IMR-90 (cell line): ENCODE measurements at regions not wholly inside any gene's neighbourhood (a gene's known extent, or its start where the extent isn't known, plus 50 kb on each side); places are given as distances from the start of the nearest gene placed in this dataset.

ENCODE experiments used
- ATAC-seq: fragments of 200-7000 bp; cut with Tn5 transposase; 2 replicates; pipeline ENCODE4 v1.9.1; 2020; ENCODE audit warnings: low read depth, mild to moderate bottlenecking, moderate library complexity
- BruUV-seq: library from RNA; stranded (reverse); fragments of 400-500 nt; replicated peaks from 2 replicates; lab custom pipeline; 2021; lab: Mats Ljungman, UMichigan
- CTCF ChIA-PET: fragments of 300-600 bp; formaldehyde crosslinking; extraction: SDS; loops from one replicate; lab custom pipeline; 2021; ENCODE audit warnings: antibody characterized with exemption; lab: Yijun Ruan, JAX
- POLR2A ChIA-PET: fragments of 300-600 bp; sonication (Branson Sonifier 250); formaldehyde crosslinking; loops from one replicate; lab custom pipeline; 2022; ENCODE audit warnings: antibody characterized with exemption; ENCODE audit not compliant: unreplicated experiment; lab: Charles Lee
- DNase-seq: peaks from one replicate; pipeline ENCODE4 v3.0.0; 2013
- H2AFZ ChIP-seq: replicated peaks from 2 replicates; pipeline ENCODE3; 2013; ENCODE audit warnings: low read length, mild to moderate bottlenecking; ENCODE audit not compliant: poor library complexity
- H2AK5ac ChIP-seq: 2 replicates; pipeline ENCODE4 v1.6.1; 2013; ENCODE audit warnings: low read depth, low read length, inconsistent platforms
- H2AK9ac ChIP-seq: replicated peaks from 2 replicates; pipeline ENCODE3; 2013; ENCODE audit warnings: mild to moderate bottlenecking, low read depth, low read length, moderate library complexity; ENCODE audit not compliant: poor library complexity
- H2BK120ac ChIP-seq: 2 replicates; pipeline ENCODE4 v1.6.1; 2013; ENCODE audit warnings: low read depth, low read length, inconsistent platforms
- H2BK15ac ChIP-seq: 3 replicates; pipeline ENCODE4 v1.6.1; 2013; ENCODE audit warnings: low read depth, low read length, inconsistent platforms
- H2BK20ac ChIP-seq: 2 replicates; pipeline ENCODE4 v1.6.1; 2013; ENCODE audit warnings: low read depth, mild to moderate bottlenecking, inconsistent platforms, low read length, moderate library complexity
- H2BK5ac ChIP-seq: 2 replicates; pipeline ENCODE4 v1.6.1; 2013; ENCODE audit warnings: mild to moderate bottlenecking, low read depth, low read length, inconsistent platforms; ENCODE audit not compliant: poor library complexity, severe bottlenecking
- H3K14ac ChIP-seq: replicated peaks from 2 replicates; pipeline ENCODE4 v1.6.1; 2013; ENCODE audit warnings: low read depth, low read length, inconsistent platforms
- H3K18ac ChIP-seq: 2 replicates; pipeline ENCODE4 v1.6.1; 2013; ENCODE audit warnings: low read depth, low read length, control low read depth
- H3K23ac ChIP-seq: 2 replicates; pipeline ENCODE4 v1.6.1; 2013; ENCODE audit warnings: low read depth, low read length, inconsistent platforms
- H3K27ac ChIP-seq: 2 replicates; pipeline ENCODE4 v1.5.1; 2013; ENCODE audit warnings: mild to moderate bottlenecking, control low read depth, low read length; ENCODE audit not compliant: insufficient read depth
- H3K27me3 ChIP-seq: 2 replicates; pipeline ENCODE4 v1.6.1; 2013; ENCODE audit warnings: low read length; ENCODE audit not compliant: control insufficient read depth, insufficient read depth
- H3K36me3 ChIP-seq: 2 replicates; pipeline ENCODE4 v1.6.1; 2013; ENCODE audit warnings: low read length, mixed read lengths; ENCODE audit not compliant: control insufficient read depth, insufficient read depth
- H3K4ac ChIP-seq: 2 replicates; pipeline ENCODE4 v1.6.1; 2013; ENCODE audit warnings: low read depth, low read length, inconsistent platforms
- H3K4me1 ChIP-seq: 2 replicates; pipeline ENCODE4 v1.6.1; 2013; ENCODE audit warnings: low read length, mixed read lengths; ENCODE audit not compliant: control insufficient read depth, insufficient read depth
- H3K4me2 ChIP-seq: 2 replicates; pipeline ENCODE4 v1.6.1; 2013; ENCODE audit warnings: low read depth, mild to moderate bottlenecking, control low read depth, low read length, moderate library complexity
- H3K4me3 ChIP-seq: 2 replicates; pipeline ENCODE4 v1.5.1; 2013; ENCODE audit warnings: low read depth, mild to moderate bottlenecking, control low read depth, low read length, moderate library complexity; ENCODE audit not compliant: insufficient read depth
- H3K56ac ChIP-seq: 2 replicates; pipeline ENCODE4 v1.6.1; 2013; ENCODE audit warnings: low read length, inconsistent platforms; ENCODE audit not compliant: insufficient read depth; ENCODE audit errors: extremely low read depth
- H3K79me1 ChIP-seq, 2 experiments: 2 replicates each; pipeline ENCODE4 v1.6.1; 2013; ENCODE audit warnings: low read length in 2 of 2, inconsistent platforms in 1 of 2, low read depth in 1 of 2
- H3K9ac ChIP-seq: 2 replicates; pipeline ENCODE4 v1.6.1; 2013; ENCODE audit warnings: low read depth, low read length, control low read depth
- H3K9me1 ChIP-seq: 2 replicates; pipeline ENCODE4 v1.6.1; 2013; ENCODE audit warnings: low read length, inconsistent platforms; ENCODE audit not compliant: insufficient read depth
- H3K9me3 ChIP-seq: 2 replicates; pipeline ENCODE4 v1.6.1; 2013; ENCODE audit warnings: low read length; ENCODE audit not compliant: control insufficient read depth, insufficient read depth
- H4K20me1 ChIP-seq: 2 replicates; pipeline ENCODE4 v1.6.1; 2013; ENCODE audit warnings: low read length, inconsistent platforms; ENCODE audit not compliant: insufficient read depth
- H4K5ac ChIP-seq: 2 replicates; pipeline ENCODE4 v1.6.1; 2013; ENCODE audit warnings: mild to moderate bottlenecking, low read depth, low read length, control low read depth
- H4K8ac ChIP-seq, 2 experiments: 2 replicates each; pipeline ENCODE4 v1.6.1; 2013; ENCODE audit warnings: low read depth in 2 of 2, low read length in 2 of 2, control low read depth in 1 of 2, inconsistent platforms in 1 of 2
- H4K91ac ChIP-seq: 2 replicates; pipeline ENCODE4 v1.6.1; 2013; ENCODE audit warnings: low read depth, low read length, inconsistent platforms; ENCODE audit not compliant: insufficient read depth
- BHLHE40 ChIP-seq: fragments of 150-350 bp; IDR thresholded peaks from 2 replicates; pipeline ENCODE4 v1.6.1; 2016; ENCODE audit warnings: mild to moderate bottlenecking, low read depth, low read length
- CEBPB ChIP-seq: IDR thresholded peaks from 2 replicates; pipeline ENCODE4 v1.6.1; 2012; ENCODE audit warnings: low read depth, low read length, improper control_type of control experiment
- CHD1 ChIP-seq: IDR thresholded peaks from 2 replicates; pipeline ENCODE4 v1.6.1; 2012; ENCODE audit warnings: low read depth, low read length, improper control_type of control experiment
- ELK1 ChIP-seq: fragments of 150-350 bp; IDR thresholded peaks from 2 replicates; pipeline ENCODE4 v1.6.1; 2016; ENCODE audit warnings: low read depth, mild to moderate bottlenecking, low read length, moderate library complexity, borderline replicate concordance
- MAZ ChIP-seq: IDR thresholded peaks from 2 replicates; pipeline ENCODE4 v1.6.1; 2012; ENCODE audit warnings: low read depth, mild to moderate bottlenecking, low read length, improper control_type of control experiment, moderate library complexity, borderline replicate concordance
- MXI1 ChIP-seq: IDR thresholded peaks from 2 replicates; pipeline ENCODE4 v1.6.1; 2012; ENCODE audit warnings: low read depth, mild to moderate bottlenecking, low read length, moderate library complexity, borderline replicate concordance
- NFE2L2 ChIP-seq: fragments of 150-350 bp; IDR thresholded peaks from 2 replicates; pipeline ENCODE4 v1.6.1; 2016; ENCODE audit warnings: low read depth, mild to moderate bottlenecking, low read length
- POLR2A ChIP-seq: IDR thresholded peaks from 2 replicates; pipeline ENCODE4 v1.6.1; 2012; ENCODE audit warnings: mild to moderate bottlenecking, low read depth, low read length
- RCOR1 ChIP-seq: IDR thresholded peaks from 2 replicates; pipeline ENCODE4 v1.6.1; 2012; ENCODE audit warnings: mild to moderate bottlenecking, low read length, improper control_type of control experiment; ENCODE audit not compliant: insufficient replicate concordance
- RFX5 ChIP-seq: IDR thresholded peaks from 2 replicates; pipeline ENCODE4 v1.8.0; 2012; ENCODE audit warnings: low read depth, mild to moderate bottlenecking, low read length, moderate library complexity
- SMC3 ChIP-seq: fragments of 150-350 bp; IDR thresholded peaks from 2 replicates; pipeline ENCODE4 v1.6.1; 2016; ENCODE audit warnings: low read depth, mild to moderate bottlenecking, antibody characterized with exemption, low read length, moderate library complexity
- WGBS, 2 experiments: methylation state at CpG; one replicate each; pipeline versions ENCODE4 v1.1.5 to v1.1.7; 2013; ENCODE audit warnings: missing lambda C conversion rate in 2 of 2; ENCODE audit not compliant: insufficient read length in 1 of 2; ENCODE audit errors: extremely low coverage in 2 of 2; 5-methylcytosine and 5-hydroxymethylcytosine counted together
- dilution Hi-C: fragments of 300-500 bp; cut with HindIII; formaldehyde crosslinking; loops from one replicate; pipeline ENCODE4 v1.14.3; 2018; ENCODE audit warnings: low sequenced_read_pairs; ENCODE audit not compliant: unreplicated experiment
- in situ Hi-C: fragments of 300-500 bp; cut with MboI; formaldehyde crosslinking; loops from 3 replicates; pipeline ENCODE4 v1.14.3; 2019; ENCODE audit warnings: low sequenced_read_pairs, inconsistent platforms, mixed read lengths
- intact Hi-C: fragments of 100-400 bp; cut with micrococcal nuclease; formaldehyde crosslinking; loops from 2 replicates; pipeline ENCODE4 v1.10.0; 2022
- TF ChIP-seq, protein P1 (sequence below): fragments of 150-350 bp; IDR thresholded peaks from 2 replicates; pipeline ENCODE4 v1.6.1; 2017; ENCODE audit warnings: mild to moderate bottlenecking, antibody characterized with exemption, low read length, low read depth
- TF ChIP-seq, protein P2 (sequence below): conservative IDR thresholded peaks from 2 replicates; pipeline ENCODE4 v1.5.1; 2012; ENCODE audit warnings: mild to moderate bottlenecking, low read depth, low read length, improper control_type of control experiment

DNA sequence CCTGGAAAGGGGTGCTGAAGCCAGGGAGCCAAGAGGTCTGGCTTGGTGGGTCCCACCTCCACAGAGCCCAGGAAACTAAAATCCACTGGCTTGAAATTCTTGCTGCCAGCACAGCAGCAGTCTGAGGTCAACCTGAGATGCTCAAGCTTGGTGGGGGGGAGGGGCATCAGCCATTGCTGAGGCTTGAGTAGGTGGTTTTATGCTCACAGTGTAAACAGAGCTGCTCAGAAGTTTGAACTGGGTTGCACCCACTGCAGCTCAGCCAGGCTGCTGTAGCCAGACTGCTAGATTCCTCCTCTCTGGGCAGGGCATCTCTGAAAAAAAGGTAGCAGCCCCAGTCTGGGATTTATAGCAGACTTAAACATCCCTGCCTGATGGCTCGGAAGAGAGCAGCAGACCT lies 55.5 kb upstream of the FBXL17 start:
- DNase-seq (no peak), ATAC-seq (peak; percentile 40; the same call in 1 of the 2 replicates)
- Histone ChIP-seq H3K23ac (no peak overlapping the region), H3K9me1 (no peaks in the 10 kb centered on the region), H2BK120ac (no peak overlapping the region), H2AK9ac (no peak overlapping the region), H4K91ac (no peak overlapping the region), H3K79me1 (no peaks in the 10 kb centered on the region), H3K14ac (no peak overlapping the region), H2AK5ac (no peak overlapping the region), H4K5ac (no peak overlapping the region), H3K18ac (no peak overlapping the region), H3K4me1 (no peaks in the 10 kb centered on the region), H4K8ac (no peak overlapping the region), H3K27me3 (no peaks in the 10 kb centered on the region), H2BK5ac (no peak overlapping the region), H3K4me3 (no peak overlapping the region), H3K4ac (no peak overlapping the region), H3K4me2 (no peak overlapping the region), H3K36me3 (no peaks in the 10 kb centered on the region), H2AFZ (no peak overlapping the region), H3K56ac (no peak overlapping the region), H2BK15ac (no peak overlapping the region), H3K9ac (no peak overlapping the region), H4K20me1 (no peaks in the 10 kb centered on the region), H2BK20ac (no peak overlapping the region), H3K27ac (no peak overlapping the region), H3K9me3 (no peaks in the 10 kb centered on the region)
- CTCF ChIA-PET = no interaction called here
- in situ Hi-C loops = no loop called here
- dilution Hi-C loops = no loop called here
- no CpG with 5 or more reads among the region's 1 CpG for WGBS, 2 experiments
- no peak for TF ChIP-seq CEBPB
- TF ChIP-seq SMC3 = no peak
- TF ChIP-seq CHD1 = no peak
- TF ChIP-seq, protein P1, sequence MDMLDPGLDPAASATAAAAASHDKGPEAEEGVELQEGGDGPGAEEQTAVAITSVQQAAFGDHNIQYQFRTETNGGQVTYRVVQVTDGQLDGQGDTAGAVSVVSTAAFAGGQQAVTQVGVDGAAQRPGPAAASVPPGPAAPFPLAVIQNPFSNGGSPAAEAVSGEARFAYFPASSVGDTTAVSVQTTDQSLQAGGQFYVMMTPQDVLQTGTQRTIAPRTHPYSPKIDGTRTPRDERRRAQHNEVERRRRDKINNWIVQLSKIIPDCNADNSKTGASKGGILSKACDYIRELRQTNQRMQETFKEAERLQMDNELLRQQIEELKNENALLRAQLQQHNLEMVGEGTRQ = no peak
- no peak for TF ChIP-seq RFX5
- TF ChIP-seq, protein P2, sequence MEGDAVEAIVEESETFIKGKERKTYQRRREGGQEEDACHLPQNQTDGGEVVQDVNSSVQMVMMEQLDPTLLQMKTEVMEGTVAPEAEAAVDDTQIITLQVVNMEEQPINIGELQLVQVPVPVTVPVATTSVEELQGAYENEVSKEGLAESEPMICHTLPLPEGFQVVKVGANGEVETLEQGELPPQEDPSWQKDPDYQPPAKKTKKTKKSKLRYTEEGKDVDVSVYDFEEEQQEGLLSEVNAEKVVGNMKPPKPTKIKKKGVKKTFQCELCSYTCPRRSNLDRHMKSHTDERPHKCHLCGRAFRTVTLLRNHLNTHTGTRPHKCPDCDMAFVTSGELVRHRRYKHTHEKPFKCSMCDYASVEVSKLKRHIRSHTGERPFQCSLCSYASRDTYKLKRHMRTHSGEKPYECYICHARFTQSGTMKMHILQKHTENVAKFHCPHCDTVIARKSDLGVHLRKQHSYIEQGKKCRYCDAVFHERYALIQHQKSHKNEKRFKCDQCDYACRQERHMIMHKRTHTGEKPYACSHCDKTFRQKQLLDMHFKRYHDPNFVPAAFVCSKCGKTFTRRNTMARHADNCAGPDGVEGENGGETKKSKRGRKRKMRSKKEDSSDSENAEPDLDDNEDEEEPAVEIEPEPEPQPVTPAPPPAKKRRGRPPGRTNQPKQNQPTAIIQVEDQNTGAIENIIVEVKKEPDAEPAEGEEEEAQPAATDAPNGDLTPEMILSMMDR = no peak
- no peak for TF ChIP-seq MXI1
- TF ChIP-seq BHLHE40 = no peak
- no peak for TF ChIP-seq ELK1
- TF ChIP-seq MAZ = no peak
- no peak for TF ChIP-seq NFE2L2
- no peak for TF ChIP-seq RCOR1
- no peak for TF ChIP-seq POLR2A
- intact Hi-C loops = no loop called here
- POLR2A ChIA-PET = no interaction called here
- no TSS peak for BruUV-seq
